Upper lobe of left lung (tissue), 6 donors: ENCODE measurements at regions not wholly inside any gene's neighbourhood (a gene's known extent, or its start where the extent isn't known, plus 50 kb on each side); places are given as distances from the start of the nearest gene placed in this dataset.

Experiments used
- ATAC-seq, 2 donors: fragments of 200-7000 bp; cut with Tn5 transposase; one replicate each; pipeline ENCODE4 v1.9.1; 2022; ENCODE audit warnings: mild to moderate bottlenecking in 2 of 2, moderate library complexity in 2 of 2; ENCODE audit not compliant: low FRiP score in 2 of 2
- DNase-seq, 2 donors: peaks; one replicate each; pipeline ENCODE4 v3.0.0-alpha.2; 2019 to 2020
- H3K27ac ChIP-seq, 4 donors: fragments of 200-600 bp; sonication (generic); one replicate each; pipeline ENCODE4 v1.5.1; 2016 to 2019
- H3K27me3 ChIP-seq, 4 donors: fragments of 200-600 bp; sonication (generic); one replicate each; pipeline ENCODE4 v1.5.1; 2017 to 2019
- H3K36me3 ChIP-seq, 4 donors: fragments of 200-600 bp; sonication (generic); one replicate each; pipeline ENCODE4 v1.5.1; 2016 to 2019
- H3K4me1 ChIP-seq, 4 donors: fragments of 200-600 bp; sonication (generic); one replicate each; pipeline ENCODE4 v1.5.1; 2018 to 2019
- H3K4me3 ChIP-seq, 4 donors: fragments of 200-600 bp; sonication (generic); one replicate each; pipeline ENCODE4 v1.5.1; 2017 to 2019; ENCODE audit warnings: mild to moderate bottlenecking in 2 of 4, moderate library complexity in 1 of 4
- H3K9me3 ChIP-seq, 4 donors: fragments of 200-600 bp; sonication (generic); one replicate each; pipeline ENCODE4 v1.5.1; 2018 to 2019
- EP300 ChIP-seq, 4 donors: sonication (generic); formaldehyde crosslinking; IDR thresholded peaks; one replicate each; pipeline ENCODE4 v1.5.1; 2017; ENCODE audit warnings: antibody characterized with exemption in 4 of 4, control low read depth in 2 of 4
- POLR2A ChIP-seq, 4 donors: fragments of 450-650 bp; IDR thresholded peaks; one replicate each; pipeline ENCODE4 v1.5.1; 2016 to 2017; ENCODE audit warnings: antibody characterized with exemption in 4 of 4, mild to moderate bottlenecking in 2 of 4
- POLR2AphosphoS5 ChIP-seq, 2 donors: sonication (generic); formaldehyde crosslinking; IDR thresholded peaks; one replicate each; pipeline ENCODE4 v1.5.1; 2017; ENCODE audit warnings: antibody characterized with exemption in 2 of 2
- WGBS, 2 donors: methylation state at CpG; one replicate each; pipeline ENCODE4 v1.1.5; 2017 to 2018; 5-methylcytosine and 5-hydroxymethylcytosine counted together
- TF ChIP-seq, protein P1 (sequence below), 6 experiments: fragments of 450-650 bp in 4 of 6; fragments of 200-600 bp in 2 of 6; sonication (generic) in 2 of 6; IDR thresholded peaks; one replicate each; pipeline ENCODE4 v1.5.1; 2016 to 2019; ENCODE audit warnings: antibody characterized with exemption in 6 of 6
- donor health status: DM: no; HTN: no; CAD: no; lungs with moderate emphysema.
- donor health status: DM: no; HTN: yes; CAD: no; lungs with severe emphysema.

DNA sequence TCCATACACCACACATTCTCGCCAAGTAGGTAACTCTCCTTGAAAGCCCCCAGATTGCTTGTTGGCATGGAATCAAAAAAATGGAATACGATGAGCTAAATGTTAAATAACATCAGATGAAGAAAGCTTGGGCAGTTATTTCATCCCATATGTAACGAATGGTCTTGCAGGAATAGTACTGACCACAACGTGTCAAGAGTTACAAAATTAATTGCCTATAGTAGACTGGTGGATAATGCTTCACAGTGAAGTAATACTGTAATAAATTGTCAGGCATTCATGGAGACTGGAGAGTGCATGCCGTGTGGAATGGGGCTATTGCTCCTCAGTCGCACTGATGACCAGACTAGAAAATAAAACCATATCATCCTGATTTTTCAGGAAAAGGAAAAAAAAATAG, 1628.7 kb downstream of the MAT2B start:
- H3K36me3 ChIP-seq: no peaks in the 10 kb centered on the region
- H3K9me3 ChIP-seq: no peaks in the 10 kb centered on the region
- no peak overlapping the region for H3K4me3 ChIP-seq
- no peaks in the 10 kb centered on the region for H3K27me3 ChIP-seq
- no peak for TF ChIP-seq EP300 (IDR thresholded peaks at IDR 0.05)
- TF ChIP-seq, protein P1, sequence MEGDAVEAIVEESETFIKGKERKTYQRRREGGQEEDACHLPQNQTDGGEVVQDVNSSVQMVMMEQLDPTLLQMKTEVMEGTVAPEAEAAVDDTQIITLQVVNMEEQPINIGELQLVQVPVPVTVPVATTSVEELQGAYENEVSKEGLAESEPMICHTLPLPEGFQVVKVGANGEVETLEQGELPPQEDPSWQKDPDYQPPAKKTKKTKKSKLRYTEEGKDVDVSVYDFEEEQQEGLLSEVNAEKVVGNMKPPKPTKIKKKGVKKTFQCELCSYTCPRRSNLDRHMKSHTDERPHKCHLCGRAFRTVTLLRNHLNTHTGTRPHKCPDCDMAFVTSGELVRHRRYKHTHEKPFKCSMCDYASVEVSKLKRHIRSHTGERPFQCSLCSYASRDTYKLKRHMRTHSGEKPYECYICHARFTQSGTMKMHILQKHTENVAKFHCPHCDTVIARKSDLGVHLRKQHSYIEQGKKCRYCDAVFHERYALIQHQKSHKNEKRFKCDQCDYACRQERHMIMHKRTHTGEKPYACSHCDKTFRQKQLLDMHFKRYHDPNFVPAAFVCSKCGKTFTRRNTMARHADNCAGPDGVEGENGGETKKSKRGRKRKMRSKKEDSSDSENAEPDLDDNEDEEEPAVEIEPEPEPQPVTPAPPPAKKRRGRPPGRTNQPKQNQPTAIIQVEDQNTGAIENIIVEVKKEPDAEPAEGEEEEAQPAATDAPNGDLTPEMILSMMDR (IDR thresholded peaks at IDR 0.05): no peak
- TF ChIP-seq POLR2AphosphoS5 (IDR thresholded peaks at IDR 0.05): no peak
- TF ChIP-seq POLR2A (IDR thresholded peaks at IDR 0.05): no peak
- H3K4me1 ChIP-seq: no peaks in the 10 kb centered on the region
- DNase-seq: no peak
- no peak for ATAC-seq
- WGBS, 2 donors: 59 to 78% methylated on average over 6 of the region's 6 CpGs
- H3K27ac ChIP-seq: no peak overlapping the region

DNA sequence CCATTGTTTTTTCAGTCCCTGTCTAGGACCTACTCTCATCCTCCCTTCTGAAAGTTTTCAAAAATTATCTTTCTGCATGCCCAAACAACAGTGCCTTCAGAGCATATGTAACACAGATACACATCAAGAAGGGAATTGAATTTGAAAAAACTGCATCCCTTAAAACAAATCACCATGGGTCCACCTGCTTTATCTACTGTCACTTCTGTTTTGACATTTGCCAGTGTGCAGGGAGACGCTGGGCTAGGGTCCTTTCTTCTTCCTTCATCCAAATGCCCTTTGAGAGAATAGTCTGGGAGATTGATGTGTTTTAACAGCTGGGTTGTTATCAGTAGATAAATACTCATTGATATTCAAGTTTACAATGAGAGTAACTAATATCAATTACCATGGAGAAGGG, 1630.1 kb downstream of the MAT2B start:
- Histone ChIP-seq H3K9me3 (no peaks in the 10 kb centered on the region), H3K27ac (no peak overlapping the region), H3K36me3 (no peaks in the 10 kb centered on the region), H3K4me1 (no peaks in the 10 kb centered on the region), H3K4me3 (no peak overlapping the region), H3K27me3 (no peaks in the 10 kb centered on the region)
- no peak for TF ChIP-seq POLR2AphosphoS5 (IDR thresholded peaks at IDR 0.05)
- no peak for TF ChIP-seq EP300 (IDR thresholded peaks at IDR 0.05)
- no peak for TF ChIP-seq POLR2A (IDR thresholded peaks at IDR 0.05)
- TF ChIP-seq, protein P1 (IDR thresholded peaks at IDR 0.05): no peak
- no peak for DNase-seq
- ATAC-seq: no peak
- 50 to 52% methylated on average over 1 of the region's 1 CpG for WGBS, 2 donors

DNA sequence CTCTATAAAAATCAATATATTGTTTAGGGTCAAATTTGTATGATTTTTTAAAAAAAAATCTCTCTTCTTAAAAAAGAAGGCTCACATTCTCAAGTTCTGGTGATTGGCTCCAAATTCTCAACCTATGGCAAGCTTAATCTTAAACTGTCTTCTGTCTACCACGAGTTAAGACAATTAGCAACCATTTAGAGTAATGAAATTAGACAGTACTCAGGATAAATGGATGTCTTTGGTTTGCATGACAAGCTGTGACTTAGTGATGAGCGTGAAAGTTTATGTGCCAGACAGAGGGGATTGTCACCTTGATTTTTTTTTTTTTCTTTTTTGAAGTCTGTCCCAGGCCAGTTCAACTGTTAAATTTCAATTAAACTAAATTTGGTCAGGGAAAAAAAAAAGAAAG, 1632.3 kb downstream of the MAT2B start:
- WGBS, 2 donors: 66 to 72% methylated on average over 2 of the region's 2 CpGs
- Histone ChIP-seq H3K27ac (no peak overlapping the region), H3K27me3 (no peaks in the 10 kb centered on the region), H3K9me3 (no peaks in the 10 kb centered on the region), H3K36me3 (no peaks in the 10 kb centered on the region), H3K4me1 (no peaks in the 10 kb centered on the region), H3K4me3 (no peak overlapping the region)
- no peak for DNase-seq
- no peak for ATAC-seq
- TF ChIP-seq EP300 (IDR thresholded peaks at IDR 0.05) (no peak), POLR2AphosphoS5 (IDR thresholded peaks at IDR 0.05) (no peak), POLR2A (IDR thresholded peaks at IDR 0.05) (no peak)
- TF ChIP-seq, protein P1 (IDR thresholded peaks at IDR 0.05): no peak

- no peak overlapping the region for H3K27ac ChIP-seq
- no peaks in the 10 kb centered on the region for H3K4me1 ChIP-seq
- H3K27me3 ChIP-seq: no peaks in the 10 kb centered on the region
- H3K9me3 ChIP-seq: no peaks in the 10 kb centered on the region
- H3K4me3 ChIP-seq: no peak overlapping the region
- DNase-seq: no peak
- no peak for ATAC-seq
- no peaks in the 10 kb centered on the region for H3K36me3 ChIP-seq
- WGBS, 2 donors: 58 to 64% methylated on average over 7 of the region's 7 CpGs
- TF ChIP-seq POLR2AphosphoS5 (IDR thresholded peaks at IDR 0.05) (no peak), POLR2A (IDR thresholded peaks at IDR 0.05) (no peak), EP300 (IDR thresholded peaks at IDR 0.05) (no peak)
- TF ChIP-seq, protein P1 (IDR thresholded peaks at IDR 0.05): no peak
Observed at GRCh38 chr5:165138236-165138635, 1632.8 kb downstream of the MAT2B start.

DNA sequence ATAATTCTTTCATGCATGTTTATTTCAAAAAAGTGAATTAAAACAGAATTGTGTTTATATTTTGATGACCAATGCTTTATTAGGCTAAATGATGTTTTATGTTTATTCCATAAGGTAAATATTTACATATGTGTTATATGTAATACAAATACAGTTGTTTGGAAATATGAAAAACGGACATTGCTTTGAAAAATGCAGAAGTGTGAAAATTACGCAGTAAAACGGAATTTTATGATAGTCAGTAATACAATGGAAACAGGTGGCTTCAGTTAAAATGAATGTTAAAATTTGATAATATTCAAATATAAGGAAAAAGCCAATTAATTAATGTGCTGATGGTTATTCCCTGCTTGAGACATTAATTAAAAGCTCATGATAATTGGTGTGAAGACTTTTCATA, 1633.8 kb downstream of the MAT2B start:
- ATAC-seq: no peak
- no peaks in the 10 kb centered on the region for H3K9me3 ChIP-seq
- no peak overlapping the region for H3K4me3 ChIP-seq
- no peaks in the 10 kb centered on the region for H3K36me3 ChIP-seq
- H3K4me1 ChIP-seq: no peaks in the 10 kb centered on the region
- TF ChIP-seq, protein P1 (IDR thresholded peaks at IDR 0.05): no peak
- TF ChIP-seq POLR2A (IDR thresholded peaks at IDR 0.05) (no peak), POLR2AphosphoS5 (IDR thresholded peaks at IDR 0.05) (no peak), EP300 (IDR thresholded peaks at IDR 0.05) (no peak)
- DNase-seq: no peak
- WGBS, 2 donors: 50 to 54% methylated on average over 3 of the region's 3 CpGs
- no peak overlapping the region for H3K27ac ChIP-seq
- H3K27me3 ChIP-seq: no peaks in the 10 kb centered on the region
